ENCODE measurements at regions not wholly inside any gene's neighbourhood (a gene's known extent, or its start where the extent isn't known, plus 50 kb on each side); places are given as distances from the start of the nearest gene placed in this dataset.
"Not testable (repeated sequence)": the region's sequence is repeated elsewhere in the genome, so short reads cannot be mapped to it uniquely, and the experiment has no call there.

GRCh38 chr9:28471261-28471660 is 898.0 kb upstream of the C9orf72 start:
- no peaks in the 10 kb centered on the region for H3K9me3 ChIP-seq (ENCODE audit: control insufficient read depth, insufficient read depth, low read length)
- H3K4me1 ChIP-seq (ENCODE audit: insufficient read depth, low read length) = no peaks in the 10 kb centered on the region
- no peak overlapping the region for H3K9ac ChIP-seq (ENCODE audit: low read depth, low read length)
- no peaks in the 10 kb centered on the region for H3K36me3 ChIP-seq (ENCODE audit: insufficient read depth, low read length)

GRCh38 chr9:28487561-28487960 is 914.3 kb upstream of the C9orf72 start:
- Histone ChIP-seq H3K4me1 (ENCODE audit: insufficient read depth, low read length) (no peaks in the 10 kb centered on the region), H3K36me3 (ENCODE audit: insufficient read depth, low read length) (no peaks in the 10 kb centered on the region), H3K9ac (ENCODE audit: low read depth, low read length) (no peak overlapping the region), H3K9me3 (ENCODE audit: control insufficient read depth, insufficient read depth, low read length) (no peaks in the 10 kb centered on the region)

- H3K9me3 ChIP-seq (ENCODE audit: control insufficient read depth, insufficient read depth, low read length) = no peaks in the 10 kb centered on the region
- H3K9ac ChIP-seq (ENCODE audit: low read depth, low read length) = no peak overlapping the region
- H3K4me1 ChIP-seq (ENCODE audit: insufficient read depth, low read length) = no peaks in the 10 kb centered on the region
- no peaks in the 10 kb centered on the region for H3K36me3 ChIP-seq (ENCODE audit: insufficient read depth, low read length)
Measured at GRCh38 chr9:28491121-28491520, 917.8 kb upstream of the C9orf72 start.

GRCh38 chr9:28498168-28498567 is 924.9 kb upstream of the C9orf72 start:
- not testable (repeated sequence) for H3K4me1 ChIP-seq (ENCODE audit: insufficient read depth, low read length); H3K36me3 ChIP-seq (ENCODE audit: insufficient read depth, low read length); H3K9me3 ChIP-seq (ENCODE audit: control insufficient read depth, insufficient read depth, low read length); H3K9ac ChIP-seq (ENCODE audit: low read depth, low read length)

- Histone ChIP-seq H3K9me3 (ENCODE audit: control insufficient read depth, insufficient read depth, low read length) (no peaks in the 10 kb centered on the region), H3K36me3 (ENCODE audit: insufficient read depth, low read length) (no peaks in the 10 kb centered on the region), H3K4me1 (ENCODE audit: insufficient read depth, low read length) (no peaks in the 10 kb centered on the region), H3K9ac (ENCODE audit: low read depth, low read length) (no peak overlapping the region)
Measured at GRCh38 chr9:28502189-28502588, 928.9 kb upstream of the C9orf72 start.

- Histone ChIP-seq H3K9me3 (ENCODE audit: control insufficient read depth, insufficient read depth, low read length) (no peaks in the 10 kb centered on the region), H3K9ac (ENCODE audit: low read depth, low read length) (no peak overlapping the region), H3K4me1 (ENCODE audit: insufficient read depth, low read length) (no peaks in the 10 kb centered on the region), H3K36me3 (ENCODE audit: insufficient read depth, low read length) (no peaks in the 10 kb centered on the region)
Measured at GRCh38 chr9:28502741-28503140, 929.5 kb upstream of the C9orf72 start.

GRCh38 chr9:28503573-28503972 is 930.3 kb upstream of the C9orf72 start:
- H3K4me1 ChIP-seq (ENCODE audit: insufficient read depth, low read length) = no peaks in the 10 kb centered on the region
- no peak overlapping the region for H3K9ac ChIP-seq (ENCODE audit: low read depth, low read length)
- H3K36me3 ChIP-seq (ENCODE audit: insufficient read depth, low read length) = no peaks in the 10 kb centered on the region
- no peaks in the 10 kb centered on the region for H3K9me3 ChIP-seq (ENCODE audit: control insufficient read depth, insufficient read depth, low read length)

GRCh38 chr9:28518439-28518838 is 945.2 kb upstream of the C9orf72 start:
- Histone ChIP-seq H3K9me3 (ENCODE audit: control insufficient read depth, insufficient read depth, low read length) (no peaks in the 10 kb centered on the region), H3K36me3 (ENCODE audit: insufficient read depth, low read length) (no peaks in the 10 kb centered on the region), H3K4me1 (ENCODE audit: insufficient read depth, low read length) (no peaks in the 10 kb centered on the region), H3K9ac (ENCODE audit: low read depth, low read length) (no peak overlapping the region)

- not testable (repeated sequence) for H3K36me3 ChIP-seq (ENCODE audit: insufficient read depth, low read length)
Measured at GRCh38 chr9:28524309-28524708, 951.0 kb upstream of the C9orf72 start.

GRCh38 chr9:28528049-28528448 is 954.8 kb upstream of the C9orf72 start:
- peaks cover 4% of the 10 kb centered on the region; the same call in 1 of the 2 replicates for H3K4me1 ChIP-seq (ENCODE audit: insufficient read depth, low read length)
- H3K9me3 ChIP-seq (ENCODE audit: control insufficient read depth, insufficient read depth, low read length) = no peaks in the 10 kb centered on the region
- no peak overlapping the region for H3K9ac ChIP-seq (ENCODE audit: low read depth, low read length)
- H3K36me3 ChIP-seq (ENCODE audit: insufficient read depth, low read length) = no peaks in the 10 kb centered on the region

More at GRCh38 chr9:28524309-28524708, 951.0 kb upstream of the C9orf72 start:
- H3K9me3 ChIP-seq (ENCODE audit: control insufficient read depth, insufficient read depth, low read length); H3K4me1 ChIP-seq (ENCODE audit: insufficient read depth, low read length); H3K9ac ChIP-seq (ENCODE audit: low read depth, low read length): not testable (repeated sequence)

- H3K36me3 ChIP-seq (ENCODE audit: insufficient read depth, low read length) = no peaks in the 10 kb centered on the region
- H3K9me3 ChIP-seq (ENCODE audit: control insufficient read depth, insufficient read depth, low read length) = no peaks in the 10 kb centered on the region
- no peak overlapping the region for H3K9ac ChIP-seq (ENCODE audit: low read depth, low read length)
- no peaks in the 10 kb centered on the region for H3K4me1 ChIP-seq (ENCODE audit: insufficient read depth, low read length)
Measured at GRCh38 chr9:28538132-28538531, 964.9 kb upstream of the C9orf72 start.

- Histone ChIP-seq H3K36me3 (ENCODE audit: insufficient read depth, low read length) (no peaks in the 10 kb centered on the region), H3K4me1 (ENCODE audit: insufficient read depth, low read length) (no peaks in the 10 kb centered on the region), H3K9ac (ENCODE audit: low read depth, low read length) (no peak overlapping the region), H3K9me3 (ENCODE audit: control insufficient read depth, insufficient read depth, low read length) (no peaks in the 10 kb centered on the region)
Measured at GRCh38 chr9:28539434-28540070, 966.3 kb upstream of the C9orf72 start.

GRCh38 chr9:28542928-28543327 is 969.6 kb upstream of the C9orf72 start:
- no peaks in the 10 kb centered on the region for H3K36me3 ChIP-seq (ENCODE audit: insufficient read depth, low read length)
- H3K9ac ChIP-seq (ENCODE audit: low read depth, low read length) = no peak overlapping the region
- H3K9me3 ChIP-seq (ENCODE audit: control insufficient read depth, insufficient read depth, low read length) = no peaks in the 10 kb centered on the region
- H3K4me1 ChIP-seq (ENCODE audit: insufficient read depth, low read length) = no peaks in the 10 kb centered on the region

- Histone ChIP-seq H3K4me1 (ENCODE audit: insufficient read depth, low read length) (no peaks in the 10 kb centered on the region), H3K36me3 (ENCODE audit: insufficient read depth, low read length) (no peaks in the 10 kb centered on the region), H3K9ac (ENCODE audit: low read depth, low read length) (no peak overlapping the region), H3K9me3 (ENCODE audit: control insufficient read depth, insufficient read depth, low read length) (no peaks in the 10 kb centered on the region; the same call in 1 of the 2 replicates)
Measured at GRCh38 chr9:28547527-28547926, 974.2 kb upstream of the C9orf72 start.

- Histone ChIP-seq H3K36me3 (ENCODE audit: insufficient read depth, low read length) (no peaks in the 10 kb centered on the region), H3K9me3 (ENCODE audit: control insufficient read depth, insufficient read depth, low read length) (no peaks in the 10 kb centered on the region), H3K9ac (ENCODE audit: low read depth, low read length) (no peak overlapping the region), H3K4me1 (ENCODE audit: insufficient read depth, low read length) (no peaks in the 10 kb centered on the region)
Measured at GRCh38 chr9:28563291-28563934, 990.1 kb upstream of the C9orf72 start.
